HG02981 (cell line): ENCODE measurements at regions not wholly inside any gene's neighbourhood (a gene's known extent, or its start where the extent isn't known, plus 50 kb on each side); places are given as distances from the start of the nearest gene placed in this dataset.

Source experiments
- ATAC-seq: cut with Tn5 transposase; IDR thresholded peaks from one replicate; pipeline ENCODE4 v1.9.1; 2021; ENCODE audit warnings: mild to moderate bottlenecking, moderate library complexity; ENCODE audit not compliant: unreplicated experiment

DNA sequence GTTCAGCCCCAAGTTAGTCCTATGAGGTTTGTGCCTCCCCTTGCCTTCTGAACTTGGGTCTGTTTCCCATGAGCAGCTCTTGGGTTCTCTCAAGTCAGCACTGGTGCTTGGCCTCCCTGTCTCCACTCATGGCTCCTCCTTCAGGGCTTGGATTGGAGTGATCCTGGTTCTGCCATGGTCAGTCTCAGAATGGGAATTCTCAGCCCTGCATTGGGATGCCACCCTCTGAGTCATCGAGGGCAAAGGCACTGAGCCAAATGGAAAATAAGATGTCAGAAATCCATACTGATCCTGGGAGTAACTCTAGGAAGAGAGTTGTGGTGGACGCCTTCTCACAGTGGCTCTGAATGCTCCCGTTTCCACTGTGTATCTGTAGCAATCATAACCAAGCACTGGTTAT lies 233.4 kb upstream of the HABP2 start:
- ATAC-seq, result no peak

DNA sequence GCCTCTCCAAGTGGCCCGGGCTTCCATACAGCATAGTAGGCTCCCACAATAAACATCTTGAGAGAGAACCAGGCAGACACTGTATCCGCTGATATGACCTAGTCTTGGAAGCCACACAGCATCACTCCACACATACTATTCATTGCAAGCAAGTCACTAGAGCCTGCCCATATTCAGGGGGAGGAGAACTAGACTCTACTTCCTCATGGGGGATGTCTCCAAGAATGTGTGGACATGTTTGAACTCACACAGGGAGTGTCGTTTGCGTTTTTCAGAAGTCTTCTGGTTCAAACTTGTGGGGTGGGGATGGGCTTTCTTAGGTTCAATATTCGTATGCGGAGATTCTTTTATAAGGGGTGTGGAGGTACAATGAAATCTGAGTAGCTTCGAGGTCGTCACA lies 232.6 kb upstream of the HABP2 start:
- no peak for ATAC-seq

DNA sequence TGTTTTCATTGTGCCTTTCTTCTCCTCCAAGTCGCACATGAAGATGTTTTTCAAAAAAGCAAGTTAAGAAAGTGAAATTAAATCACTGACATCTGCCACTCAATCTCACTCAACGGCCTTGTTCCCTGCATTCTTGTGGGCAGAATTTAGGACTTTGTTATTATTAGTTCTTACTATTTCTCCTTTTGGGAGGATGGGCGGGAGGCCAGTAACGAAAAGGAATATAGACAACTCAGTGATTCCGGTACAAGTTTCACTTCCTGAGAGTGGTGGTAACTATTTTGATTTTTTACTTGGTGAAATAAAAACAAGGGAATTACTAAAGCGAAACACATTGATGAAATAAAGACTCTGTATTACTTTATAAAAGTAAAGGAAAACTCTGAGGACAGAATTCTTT lies 231.9 kb upstream of the HABP2 start:
- no peak for ATAC-seq

DNA sequence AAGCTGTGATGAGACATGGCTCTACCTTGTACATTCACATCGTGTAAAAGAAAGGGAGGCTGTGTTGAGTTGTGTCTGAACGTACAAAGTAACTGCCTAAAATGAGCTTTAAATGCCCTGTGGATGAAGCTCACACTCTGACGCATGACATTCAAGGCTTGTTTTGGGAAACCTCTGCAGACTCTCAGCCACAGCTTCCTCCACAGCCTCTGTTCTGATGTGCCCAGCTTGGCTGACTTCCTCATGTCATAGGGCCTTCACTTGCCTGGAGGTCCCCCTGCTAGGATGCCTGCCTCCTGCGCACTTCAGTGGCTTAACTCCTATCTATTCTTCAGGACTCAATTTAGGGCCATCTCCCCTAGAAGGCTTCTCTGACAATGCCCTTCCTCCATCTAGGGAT lies 230.0 kb upstream of the HABP2 start:
- no peak for ATAC-seq

DNA sequence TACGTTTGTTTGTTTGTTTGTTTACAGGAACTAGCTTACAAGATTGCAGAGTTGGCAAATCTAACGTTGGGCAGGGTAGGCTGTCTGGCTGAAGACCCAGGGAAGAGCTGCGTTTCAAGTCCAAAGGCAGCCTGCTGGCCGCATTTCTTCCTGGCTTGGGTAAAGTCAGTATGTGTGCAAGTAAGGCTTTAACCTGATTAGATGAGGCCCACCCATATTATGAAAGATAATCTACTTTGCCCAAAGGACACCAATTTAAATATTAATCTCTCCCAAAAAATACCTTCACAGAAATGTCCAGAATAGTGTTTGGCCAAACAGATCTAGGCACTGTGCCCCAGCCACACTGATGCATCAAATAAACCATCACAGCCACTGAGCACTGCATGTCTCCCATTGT lies 228.9 kb upstream of the HABP2 start:
- no peak for ATAC-seq

DNA sequence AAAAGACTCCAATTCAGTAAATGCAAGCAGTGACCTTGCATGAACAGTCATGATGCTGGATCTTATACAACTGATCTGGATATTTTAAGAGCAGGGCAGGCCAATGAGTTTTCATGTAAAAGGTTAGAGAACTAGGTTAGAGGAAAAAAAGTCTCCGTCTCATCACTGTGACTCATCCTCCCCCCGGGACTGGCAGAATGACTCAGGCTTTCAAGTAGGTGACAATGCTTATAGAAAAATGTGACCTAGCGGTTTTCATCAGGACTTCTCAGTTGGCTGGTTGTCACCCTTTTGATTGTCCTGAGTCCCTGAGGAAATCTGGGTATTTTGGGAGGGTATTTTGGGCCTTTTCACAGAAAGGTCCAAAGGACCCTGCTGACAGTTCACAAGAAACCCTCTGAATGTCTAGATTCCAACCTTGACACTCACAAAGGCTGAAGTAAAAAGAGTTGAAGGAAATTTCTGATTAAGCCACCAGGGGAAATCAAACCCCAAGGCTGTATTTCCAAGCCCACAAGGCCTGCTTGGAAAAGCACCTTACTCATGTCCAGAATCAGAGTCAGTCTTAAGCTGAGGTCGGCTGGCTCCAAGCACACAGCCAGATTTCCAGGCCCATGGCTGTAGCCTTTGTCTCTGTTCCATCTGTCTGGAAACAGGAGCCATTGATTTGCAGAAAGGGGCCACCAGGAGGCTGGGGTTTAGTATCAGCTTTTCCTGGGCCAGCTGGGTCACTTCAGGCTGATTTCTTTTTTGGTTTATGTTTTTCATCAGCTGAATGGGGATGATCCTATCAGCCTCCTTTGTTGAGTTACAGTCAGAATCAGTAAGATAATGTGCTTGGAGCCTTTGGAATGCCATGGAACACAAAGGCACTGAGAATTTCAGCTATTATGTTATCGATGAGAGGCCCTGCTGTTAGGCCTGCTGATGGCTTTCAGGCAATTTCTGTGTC lies 226.4 kb upstream of the HABP2 start:
- ATAC-seq, result peak; percentile 90

DNA sequence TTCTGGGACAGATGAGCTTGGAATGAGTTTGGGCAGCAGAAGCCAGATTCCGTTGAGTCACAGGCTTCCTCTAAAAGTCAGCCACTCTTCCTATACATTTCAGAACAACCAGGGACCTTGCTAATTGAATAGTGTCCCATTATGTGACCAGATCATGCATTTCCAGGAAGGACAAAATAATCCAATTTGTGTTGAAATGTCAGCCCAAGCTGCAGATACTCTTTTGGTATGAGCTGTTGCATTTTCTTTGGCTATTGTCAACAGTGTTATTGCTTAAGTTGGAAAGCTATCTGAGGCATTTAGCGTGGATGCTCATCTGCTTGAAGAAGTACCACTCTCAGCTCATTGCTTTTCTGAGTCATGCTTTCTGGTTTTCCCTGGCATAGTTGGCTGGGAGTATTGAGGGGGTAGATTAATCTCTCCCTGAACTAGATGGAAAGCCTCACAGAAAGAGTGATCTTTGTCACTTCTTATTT lies 223.7 kb upstream of the HABP2 start:
- ATAC-seq, result no peak

DNA sequence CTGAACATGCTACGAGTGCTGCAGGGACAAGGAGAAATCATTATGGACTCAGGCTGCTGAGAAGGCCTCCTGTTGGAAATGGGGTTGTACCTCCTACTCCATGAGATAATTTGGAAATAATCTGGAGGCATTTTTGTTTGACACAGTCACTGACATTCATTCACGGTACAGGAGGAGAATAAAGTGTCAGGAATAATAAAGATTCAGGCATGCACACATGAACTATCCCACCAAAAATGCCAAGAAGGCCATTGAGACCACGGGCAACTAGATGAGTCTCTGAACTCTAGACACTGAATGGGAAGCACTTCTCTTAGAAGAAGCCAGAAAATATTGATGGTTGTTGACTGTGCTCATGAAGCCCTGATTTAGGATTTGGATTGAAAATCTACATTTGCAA lies 220.9 kb upstream of the HABP2 start:
- ATAC-seq, result no peak

DNA sequence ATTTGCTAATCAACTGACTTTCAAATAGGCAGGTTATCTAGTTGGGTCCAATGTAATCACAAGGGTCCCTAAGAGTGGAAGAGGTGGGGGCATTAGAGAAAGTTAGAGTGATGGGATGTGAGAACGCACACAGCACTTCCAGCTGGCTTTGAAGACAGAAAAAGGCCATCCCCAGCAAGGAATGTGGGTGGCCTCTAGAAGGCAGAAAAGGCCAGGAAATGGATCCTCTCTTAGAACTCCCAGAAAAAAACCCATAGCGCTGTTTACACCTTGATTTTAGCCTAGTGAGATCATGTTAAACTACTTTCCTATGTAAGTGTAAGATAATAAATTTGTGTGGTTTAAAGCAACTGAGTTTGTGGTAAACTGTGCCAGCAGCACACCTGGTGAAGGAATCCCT lies 219.5 kb upstream of the HABP2 start:
- no peak for ATAC-seq

DNA sequence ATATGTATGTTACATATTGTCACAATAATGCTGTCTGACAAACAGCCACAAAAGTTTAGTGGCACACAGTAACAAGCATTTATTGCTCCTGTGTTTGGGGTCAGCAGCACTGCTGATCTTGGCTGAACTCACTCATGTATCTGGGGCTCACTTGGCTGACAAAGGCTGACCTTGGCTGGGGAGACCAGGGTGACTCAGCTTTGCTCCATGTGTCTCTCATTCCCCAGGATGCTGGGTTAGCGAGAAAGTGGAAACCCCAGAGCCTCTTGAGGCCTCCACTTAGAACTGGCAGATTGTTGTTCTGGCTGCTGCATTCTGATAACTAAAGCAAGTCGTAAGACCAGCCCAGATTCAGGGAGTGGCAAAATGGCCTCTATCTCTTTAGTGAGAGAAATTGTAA lies 217.3 kb upstream of the HABP2 start:
- ATAC-seq, result no peak

DNA sequence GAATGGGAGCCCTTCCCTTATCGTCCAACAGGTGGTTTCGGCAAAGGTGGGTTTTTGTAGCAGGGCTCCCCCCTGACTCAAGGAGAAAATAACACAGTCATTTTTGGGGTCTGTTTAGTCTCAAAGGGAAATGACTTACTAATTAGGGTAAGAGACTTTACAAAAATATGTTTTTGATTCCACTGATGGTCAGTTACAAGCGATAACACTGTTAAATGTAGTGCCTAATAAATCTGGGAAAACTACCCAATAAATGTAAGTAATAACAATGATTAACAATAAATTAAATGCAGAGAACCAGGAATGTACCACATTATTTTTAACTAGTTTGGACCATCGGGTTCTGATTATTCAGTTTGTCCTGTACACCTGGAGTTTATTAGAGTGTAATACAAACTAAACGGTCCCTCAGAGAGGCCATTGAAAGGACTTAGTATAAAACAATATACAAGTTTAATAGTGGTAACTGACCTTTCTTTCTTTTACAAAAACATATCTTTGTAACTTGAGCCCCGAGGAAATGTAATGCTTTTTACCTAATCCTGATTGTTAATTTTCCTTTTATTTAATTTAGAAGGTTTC lies 216.2 kb upstream of the HABP2 start:
- ATAC-seq, result no peak

DNA sequence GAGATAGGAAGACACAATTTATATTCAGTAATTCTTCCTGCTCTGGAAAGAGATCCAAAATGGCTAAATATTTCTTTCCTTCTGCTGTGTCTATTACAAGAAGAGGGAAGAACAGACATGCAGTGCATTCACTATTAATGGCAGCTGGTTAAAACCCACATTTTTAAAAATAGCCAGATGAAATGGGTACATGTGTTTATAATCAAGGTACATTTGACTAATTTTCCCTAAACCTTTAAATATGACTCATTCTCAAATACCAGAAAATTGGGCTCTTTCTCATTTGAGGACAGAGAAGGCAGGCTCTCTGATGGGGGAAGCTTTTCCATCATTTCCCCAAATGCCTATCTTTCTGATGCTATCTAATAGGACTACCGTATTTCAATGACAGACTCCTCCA lies 215.7 kb upstream of the HABP2 start:
- ATAC-seq, result no peak

DNA sequence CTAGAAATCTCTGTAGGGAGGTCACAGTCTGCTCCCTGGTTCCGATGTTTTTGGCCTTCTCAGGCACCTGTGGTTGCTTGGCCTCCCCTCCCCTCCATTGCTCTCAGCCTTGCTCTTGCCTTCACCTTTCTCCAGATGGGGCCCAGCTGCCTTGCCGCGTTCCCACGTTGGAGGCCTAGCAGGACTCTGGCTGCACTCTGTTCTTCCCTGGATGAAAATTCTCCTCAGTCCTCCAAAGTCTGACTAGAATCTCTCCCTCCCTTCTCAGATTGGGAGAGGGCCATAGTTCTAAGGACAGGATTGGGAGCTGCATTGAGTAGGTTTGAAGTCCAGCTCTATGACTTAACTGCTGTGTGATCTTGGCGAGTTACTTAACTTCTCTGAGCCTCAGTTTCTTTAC lies 213.7 kb upstream of the HABP2 start:
- no peak for ATAC-seq

DNA sequence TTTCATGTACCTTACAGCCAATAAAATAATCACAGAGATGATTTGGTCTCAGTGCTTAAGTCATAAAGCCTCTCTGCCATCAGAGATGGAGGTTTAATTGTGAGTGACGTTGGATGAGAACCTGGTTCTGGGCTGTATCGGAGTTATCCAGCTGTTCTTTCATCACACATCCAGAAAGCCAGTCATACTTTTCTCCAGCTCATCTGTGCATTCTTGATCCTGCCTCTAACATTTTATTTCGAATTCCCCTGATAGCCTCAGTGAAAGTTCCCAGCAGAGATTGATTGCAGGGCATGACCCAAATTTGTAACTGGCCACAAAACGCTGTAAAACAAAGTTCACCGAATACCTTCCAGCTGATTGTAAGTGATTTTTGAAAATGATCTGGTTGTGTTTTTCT lies 212.6 kb upstream of the HABP2 start:
- no peak for ATAC-seq

DNA sequence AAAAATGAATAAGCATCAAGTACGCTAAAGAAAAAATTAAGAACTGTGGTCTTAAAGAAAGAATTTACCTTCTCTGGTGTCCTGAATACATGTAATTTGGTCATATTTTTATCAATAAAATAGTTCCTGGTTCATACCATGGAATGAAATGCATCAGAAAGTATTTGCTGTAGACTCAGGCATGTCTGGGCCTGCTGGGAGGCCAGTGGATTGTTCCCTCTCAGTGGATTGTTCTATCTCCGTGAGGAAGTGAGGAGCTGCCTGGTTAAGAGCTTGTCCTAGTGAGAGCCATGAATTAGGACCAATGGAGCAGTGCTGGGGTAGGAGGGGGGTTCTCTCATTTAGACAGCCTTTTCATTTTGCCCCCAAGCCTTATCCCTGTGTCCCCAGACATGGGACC lies 211.7 kb upstream of the HABP2 start:
- ATAC-seq, result no peak

DNA sequence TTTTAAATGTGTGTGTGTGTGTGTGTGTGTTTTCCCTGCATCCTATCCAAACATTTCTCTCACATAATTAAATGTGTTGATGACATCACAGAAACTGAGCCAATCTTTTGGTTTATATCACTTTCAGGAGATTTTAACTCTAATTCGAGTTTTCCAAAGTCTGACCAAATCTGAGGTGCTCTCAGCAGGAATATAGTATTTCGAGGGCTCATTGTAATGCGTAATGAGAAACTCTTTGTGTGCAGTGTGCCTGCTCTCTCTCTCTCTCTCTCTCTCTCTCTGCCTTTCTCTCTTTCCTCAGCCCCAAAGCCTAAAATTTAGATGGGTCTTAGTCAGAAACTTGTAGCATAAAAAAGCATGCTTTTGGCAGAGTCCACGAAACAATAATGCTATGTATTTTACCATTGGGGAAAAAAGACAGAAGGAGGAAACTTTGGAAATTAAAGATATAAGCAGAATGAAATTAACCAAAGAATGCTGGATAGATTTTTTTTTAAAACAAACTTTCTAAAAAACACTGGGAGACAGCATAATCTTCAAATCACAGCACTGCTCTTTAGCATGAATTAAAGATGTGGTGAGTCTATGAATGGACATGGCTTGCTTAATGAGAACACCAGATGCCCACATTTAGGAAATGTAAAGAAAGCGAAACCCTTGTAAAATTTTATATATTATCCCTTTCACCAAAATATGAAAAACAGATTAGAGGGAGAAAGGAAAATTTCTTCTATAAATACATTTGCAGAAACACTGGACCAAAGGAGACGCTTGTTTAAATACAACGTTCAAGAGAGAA lies 206.8 kb upstream of the HABP2 start:
- no peak for ATAC-seq

DNA sequence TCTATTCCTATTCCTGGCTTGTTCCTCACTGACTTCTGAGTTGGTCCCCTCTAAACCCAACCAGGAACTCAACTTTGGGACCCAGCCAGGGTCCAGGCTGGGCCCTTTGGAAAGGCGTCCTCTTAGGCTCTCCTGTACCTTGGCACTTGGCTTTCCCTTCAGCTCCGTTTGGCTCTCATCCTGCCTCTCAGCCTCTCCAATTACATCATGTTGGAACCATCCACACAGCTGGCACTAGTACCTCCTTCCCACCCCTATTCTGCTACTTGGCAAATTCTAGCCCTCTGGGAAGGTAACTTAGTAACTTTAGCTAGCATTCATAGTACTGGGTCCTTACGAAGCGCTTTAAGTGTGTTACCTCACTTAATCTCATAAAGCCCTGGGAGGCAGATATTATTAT lies 205.3 kb upstream of the HABP2 start:
- no peak for ATAC-seq

DNA sequence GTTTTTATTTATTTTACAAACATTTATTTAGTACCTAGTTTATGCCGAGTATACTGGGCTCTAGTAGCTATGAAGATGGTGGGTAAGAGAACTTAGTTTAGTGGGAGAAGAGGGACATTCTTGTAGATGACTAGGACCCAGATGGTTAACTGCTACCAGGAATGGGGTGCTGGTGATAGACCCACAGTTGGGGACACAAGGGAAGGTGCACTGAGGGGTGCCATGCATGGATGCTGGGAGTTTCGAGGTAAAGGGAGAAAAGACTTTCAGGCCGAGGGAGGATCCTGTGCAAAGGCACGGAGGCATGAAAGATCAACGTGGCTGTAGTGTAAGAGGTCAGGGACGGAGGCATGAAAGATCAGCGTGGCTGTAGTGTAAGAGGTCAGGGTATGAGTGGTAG lies 204.2 kb upstream of the HABP2 start:
- ATAC-seq, result no peak

DNA sequence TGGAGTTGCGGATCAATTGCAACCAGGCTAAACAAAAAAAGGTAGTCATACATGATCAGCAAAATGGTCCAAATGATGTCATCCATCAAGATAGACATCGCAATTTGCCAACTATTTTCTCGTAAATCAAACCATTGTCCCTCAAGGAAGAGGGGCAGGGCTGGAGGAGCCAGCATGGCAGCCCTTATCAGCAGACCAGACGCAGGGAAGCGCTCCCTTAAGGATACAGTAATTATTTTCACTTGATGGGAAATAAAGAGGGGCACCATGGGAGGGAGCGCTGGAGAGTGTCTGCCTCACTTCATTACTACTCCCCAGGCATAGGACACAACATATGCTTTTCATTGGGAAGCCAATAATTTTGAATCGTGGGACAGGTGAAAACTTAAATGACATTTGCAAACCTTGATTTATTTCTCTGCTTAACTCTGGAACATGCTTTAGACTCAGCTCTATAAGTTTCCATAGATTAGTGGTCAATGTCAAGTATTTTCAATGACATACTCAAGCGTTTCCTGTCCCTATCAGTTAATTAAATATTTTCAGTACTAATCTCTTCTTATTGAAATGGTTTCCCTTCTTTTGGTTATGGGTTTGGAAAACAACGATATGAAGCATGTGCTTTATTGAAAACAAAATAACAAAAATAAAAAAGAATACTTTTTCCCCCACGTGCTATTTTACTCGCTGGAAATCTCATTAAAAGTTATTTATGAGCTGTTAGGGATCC lies 202.4 kb upstream of the HABP2 start:
- no peak for ATAC-seq

DNA sequence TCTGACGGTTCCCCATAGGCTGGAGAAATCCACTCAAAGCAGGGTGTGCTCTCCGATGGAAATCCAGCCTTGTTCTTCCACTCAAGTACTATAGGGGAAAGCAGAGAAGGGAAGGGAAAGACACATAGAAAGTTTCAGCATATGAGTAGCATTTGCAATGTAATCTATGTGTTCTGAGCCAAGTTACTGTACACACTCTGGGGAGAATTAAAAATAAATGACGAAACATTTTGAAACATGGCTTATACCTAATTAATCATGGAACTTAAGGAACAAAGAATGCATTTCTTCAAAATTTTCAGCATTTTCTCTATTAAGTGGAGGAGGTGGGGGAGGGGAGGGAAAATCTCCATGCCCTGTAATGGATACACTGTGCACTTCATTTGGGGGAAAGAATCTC lies 198.1 kb upstream of the HABP2 start:
- no peak for ATAC-seq
